Large intestine (tissue), 3 donors: ENCODE measurements at regions not wholly inside any gene's neighbourhood (a gene's known extent, or its start where the extent isn't known, plus 50 kb on each side); places are given as distances from the start of the nearest gene placed in this dataset.

Experiments used
- DNase-seq, 2 donors: peaks; one replicate each; pipeline versions ENCODE4 v3.0.0 to v3.0.0-alpha.2; 2013
- H3K27ac ChIP-seq: one replicate; pipeline ENCODE4 v1.5.1; 2013; ENCODE audit warnings: low read length
- H3K27me3 ChIP-seq: 2 replicates; pipeline ENCODE4 v1.6.1; 2013; ENCODE audit warnings: low read length; ENCODE audit not compliant: control insufficient read depth, insufficient read depth
- H3K36me3 ChIP-seq: 2 replicates; pipeline ENCODE4 v1.6.1; 2013; ENCODE audit warnings: low read length; ENCODE audit not compliant: control insufficient read depth, insufficient read depth
- H3K4me1 ChIP-seq: one replicate; pipeline ENCODE4 v1.6.1; 2013; ENCODE audit warnings: low read length; ENCODE audit not compliant: control insufficient read depth, insufficient read depth
- H3K4me3 ChIP-seq: one replicate; pipeline ENCODE4 v1.5.1; 2013; ENCODE audit warnings: low read length
- H3K9me3 ChIP-seq: one replicate; pipeline ENCODE4 v1.6.1; 2013; ENCODE audit warnings: mild to moderate bottlenecking, low read depth, low read length, moderate library complexity; ENCODE audit not compliant: control insufficient read depth
- WGBS: methylation state at CpG from one replicate; pipeline ENCODE4 v1.1.5; 2013; ENCODE audit warnings: low lambda C conversion rate; ENCODE audit not compliant: insufficient coverage; 5-methylcytosine and 5-hydroxymethylcytosine counted together

DNA sequence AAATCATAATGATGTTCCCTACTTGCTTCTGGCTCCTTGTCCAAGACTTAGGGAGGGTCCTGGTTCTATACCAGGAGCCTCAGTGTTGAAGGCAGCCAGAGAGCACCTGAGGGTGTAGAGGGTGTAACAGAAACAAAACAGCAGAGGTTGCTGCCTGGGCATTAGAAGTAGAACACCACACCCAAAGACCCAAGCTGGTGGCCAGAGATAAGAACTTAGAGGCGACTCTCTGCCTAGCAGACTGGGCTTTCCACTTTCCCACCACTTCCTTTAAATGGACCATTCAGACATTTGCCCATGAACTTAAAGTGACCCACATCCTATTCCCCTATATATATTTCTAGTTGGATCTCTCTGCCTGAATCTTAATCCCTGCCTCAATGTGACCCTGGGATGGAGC is 189.8 kb downstream of the KLF13 start:
- no peaks in the 10 kb centered on the region for H3K4me1 ChIP-seq
- DNase-seq: no peak
- no peaks in the 10 kb centered on the region for H3K9me3 ChIP-seq
- no peaks in the 10 kb centered on the region for H3K27me3 ChIP-seq
- no peaks in the 10 kb centered on the region for H3K36me3 ChIP-seq
- no peak overlapping the region for H3K4me3 ChIP-seq
- no CpG with 5 or more reads among the region's 1 CpG for WGBS
- no peak overlapping the region for H3K27ac ChIP-seq

DNA sequence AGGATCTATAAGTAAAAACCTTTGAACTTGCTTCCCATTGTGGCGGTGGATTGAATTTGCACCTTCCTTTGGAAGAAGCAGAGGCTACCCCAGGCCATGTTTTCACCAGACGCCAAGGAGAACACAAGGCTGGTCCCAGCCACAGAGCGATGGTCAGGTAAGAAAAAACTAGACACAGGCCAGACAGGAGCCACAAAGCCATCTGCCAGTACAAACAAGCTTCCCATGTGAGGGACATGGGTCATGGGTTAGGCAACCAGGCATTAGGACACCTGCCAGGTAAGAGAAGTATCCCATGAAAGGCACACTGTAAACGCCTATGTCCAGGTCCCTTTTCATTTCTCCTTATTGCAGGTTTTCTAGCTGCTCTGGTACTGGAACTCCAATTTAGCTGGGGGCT is 190.2 kb downstream of the KLF13 start:
- no CpG with 5 or more reads among the region's 4 CpGs for WGBS
- no peak overlapping the region for H3K4me3 ChIP-seq
- no peaks in the 10 kb centered on the region for H3K36me3 ChIP-seq
- H3K27ac ChIP-seq: no peak overlapping the region
- DNase-seq: no peak
- no peaks in the 10 kb centered on the region for H3K9me3 ChIP-seq
- no peaks in the 10 kb centered on the region for H3K4me1 ChIP-seq
- H3K27me3 ChIP-seq: no peaks in the 10 kb centered on the region

DNA sequence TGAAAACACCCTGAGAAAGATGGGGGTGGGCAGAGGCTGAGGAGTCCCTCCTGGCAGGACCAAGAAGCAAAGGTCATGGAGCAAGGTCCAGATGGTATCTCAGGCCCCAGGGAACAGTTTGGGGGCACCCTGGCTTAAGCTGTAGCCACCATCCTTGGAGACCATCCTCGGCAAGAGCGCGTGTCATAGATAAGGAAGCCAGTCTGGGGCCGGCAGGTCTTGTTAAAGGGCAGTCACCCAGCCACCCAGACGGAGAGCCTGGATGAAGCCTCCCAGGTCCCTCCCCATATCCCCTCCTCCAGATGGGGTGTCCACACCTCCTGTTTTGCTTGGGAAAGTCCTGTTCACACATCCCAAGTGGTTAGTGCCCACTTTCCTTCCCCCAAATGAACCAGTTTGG is 191.1 kb downstream of the KLF13 start:
- no peak for DNase-seq
- Histone ChIP-seq H3K4me3 (no peak overlapping the region), H3K9me3 (no peaks in the 10 kb centered on the region), H3K27ac (no peak overlapping the region), H3K36me3 (no peaks in the 10 kb centered on the region), H3K27me3 (no peaks in the 10 kb centered on the region), H3K4me1 (no peaks in the 10 kb centered on the region)
- 90% methylated on average over 2 of the region's 5 CpGs for WGBS

DNA sequence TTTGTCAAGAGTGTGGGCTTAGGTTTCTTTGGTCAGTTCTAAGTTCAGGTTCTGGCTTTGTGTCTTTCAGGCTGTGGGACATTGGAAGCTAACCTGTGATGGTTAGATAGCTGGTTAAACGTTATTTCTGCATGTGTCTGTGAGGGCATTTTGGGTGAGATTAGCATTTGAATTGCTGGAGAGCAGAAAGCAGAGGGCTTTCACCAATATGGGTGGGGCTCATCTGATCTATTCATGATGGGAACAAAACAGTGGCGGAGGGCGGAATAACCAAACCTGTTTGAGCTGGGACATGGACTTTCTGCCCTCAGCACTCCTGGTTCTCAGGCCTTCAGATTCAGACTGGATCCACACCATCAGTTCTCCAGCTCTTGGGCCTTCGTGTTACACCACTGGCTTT is 195.4 kb downstream of the KLF13 start:
- Histone ChIP-seq H3K36me3 (no peaks in the 10 kb centered on the region), H3K4me3 (no peak overlapping the region), H3K27me3 (no peaks in the 10 kb centered on the region), H3K27ac (no peak overlapping the region), H3K4me1 (no peaks in the 10 kb centered on the region), H3K9me3 (no peaks in the 10 kb centered on the region)
- no CpG with 5 or more reads among the region's 4 CpGs for WGBS
- no peak for DNase-seq

DNA sequence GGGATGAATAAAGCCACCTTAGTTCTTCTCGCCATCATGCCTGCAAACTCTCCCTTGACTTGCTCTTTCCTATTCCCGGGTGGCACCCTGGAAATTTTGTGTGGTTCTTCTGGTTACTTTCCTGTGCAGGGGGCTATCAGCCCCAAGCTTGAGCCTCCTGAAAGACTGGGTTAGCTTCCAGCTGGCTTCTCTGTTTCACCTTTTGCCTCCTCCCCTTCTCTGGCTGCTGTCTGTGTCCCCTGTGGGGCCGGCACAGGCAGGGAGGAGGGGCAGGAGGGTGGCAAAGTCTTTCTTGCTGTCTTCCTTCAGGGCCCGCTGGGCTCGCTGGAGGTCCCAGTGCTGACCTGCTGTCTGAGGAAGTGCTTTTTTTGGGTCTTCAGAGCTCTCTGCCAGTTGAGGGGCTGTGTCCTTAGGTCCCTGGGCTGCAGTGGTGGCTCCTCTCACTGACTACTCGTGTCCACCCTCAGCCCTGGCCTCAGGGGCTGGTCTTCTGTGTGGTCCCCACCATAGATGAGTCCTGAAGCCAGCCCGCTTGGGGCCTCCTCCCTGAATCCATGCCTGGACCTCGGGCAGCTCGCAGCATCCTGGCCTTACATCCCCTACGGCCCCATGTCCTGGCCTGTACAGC is 196.5 kb downstream of the KLF13 start:
- no peak overlapping the region for H3K4me3 ChIP-seq
- H3K36me3 ChIP-seq: no peaks in the 10 kb centered on the region
- 100% methylated on average over 2 of the region's 10 CpGs for WGBS
- DNase-seq: no peak
- no peaks in the 10 kb centered on the region for H3K27me3 ChIP-seq
- H3K9me3 ChIP-seq: no peaks in the 10 kb centered on the region
- H3K4me1 ChIP-seq: no peaks in the 10 kb centered on the region
- H3K27ac ChIP-seq: no peak overlapping the region

DNA sequence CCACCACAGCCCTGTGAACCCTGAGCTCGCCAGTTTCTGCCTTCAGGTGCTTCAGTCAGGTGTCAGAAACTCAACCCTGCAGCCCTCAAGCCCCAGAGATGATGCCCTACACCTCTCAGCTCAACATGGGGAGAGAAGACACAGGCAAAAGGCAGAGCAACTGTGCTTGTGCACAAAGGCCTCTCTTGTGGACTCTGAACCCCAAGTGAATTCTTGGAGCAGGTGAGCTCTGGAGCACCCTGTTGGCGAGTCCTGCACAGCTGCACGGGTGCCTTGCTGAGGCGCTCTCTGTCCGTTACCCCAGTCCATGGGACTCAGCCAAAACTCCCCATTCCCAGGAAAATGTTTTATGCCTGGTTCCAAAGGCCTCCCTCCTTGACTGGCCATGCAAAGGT is 197.0 kb downstream of the KLF13 start:
- Histone ChIP-seq H3K4me3 (no peak overlapping the region), H3K36me3 (no peaks in the 10 kb centered on the region), H3K27ac (no peak overlapping the region), H3K4me1 (no peaks in the 10 kb centered on the region), H3K9me3 (no peaks in the 10 kb centered on the region), H3K27me3 (no peaks in the 10 kb centered on the region)
- DNase-seq: no peak
- no CpG with 5 or more reads among the region's 5 CpGs for WGBS

DNA sequence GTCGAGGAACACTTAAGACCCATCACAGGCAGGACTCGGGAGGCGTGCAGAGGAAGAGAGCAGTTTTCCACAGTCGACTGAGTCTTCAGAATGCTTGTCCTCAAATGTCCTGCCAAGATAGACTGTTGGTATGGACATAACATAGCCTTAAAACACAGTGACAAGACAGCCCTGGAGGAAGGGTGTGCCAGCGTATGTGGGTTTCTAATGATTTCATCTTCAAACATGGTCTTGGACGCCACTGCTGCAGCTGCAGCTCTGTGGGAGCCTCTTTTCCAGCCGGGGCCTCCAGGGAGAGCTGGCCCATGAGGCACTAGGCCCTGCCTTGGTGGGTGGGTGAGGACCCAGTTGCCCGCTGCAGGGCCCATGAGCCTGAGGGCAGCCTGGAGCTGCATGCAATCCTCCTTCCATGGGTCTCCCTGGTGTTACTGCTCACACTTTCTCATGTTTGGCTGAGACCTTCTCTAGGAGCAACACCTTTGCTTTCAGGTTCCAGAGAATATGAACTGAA is 198.6 kb downstream of the KLF13 start:
- no peak for DNase-seq
- Histone ChIP-seq H3K27me3 (no peaks in the 10 kb centered on the region), H3K9me3 (no peaks in the 10 kb centered on the region), H3K4me1 (no peaks in the 10 kb centered on the region), H3K36me3 (no peaks in the 10 kb centered on the region), H3K27ac (no peak overlapping the region), H3K4me3 (no peak overlapping the region)
- no CpG with 5 or more reads among the region's 8 CpGs for WGBS

DNA sequence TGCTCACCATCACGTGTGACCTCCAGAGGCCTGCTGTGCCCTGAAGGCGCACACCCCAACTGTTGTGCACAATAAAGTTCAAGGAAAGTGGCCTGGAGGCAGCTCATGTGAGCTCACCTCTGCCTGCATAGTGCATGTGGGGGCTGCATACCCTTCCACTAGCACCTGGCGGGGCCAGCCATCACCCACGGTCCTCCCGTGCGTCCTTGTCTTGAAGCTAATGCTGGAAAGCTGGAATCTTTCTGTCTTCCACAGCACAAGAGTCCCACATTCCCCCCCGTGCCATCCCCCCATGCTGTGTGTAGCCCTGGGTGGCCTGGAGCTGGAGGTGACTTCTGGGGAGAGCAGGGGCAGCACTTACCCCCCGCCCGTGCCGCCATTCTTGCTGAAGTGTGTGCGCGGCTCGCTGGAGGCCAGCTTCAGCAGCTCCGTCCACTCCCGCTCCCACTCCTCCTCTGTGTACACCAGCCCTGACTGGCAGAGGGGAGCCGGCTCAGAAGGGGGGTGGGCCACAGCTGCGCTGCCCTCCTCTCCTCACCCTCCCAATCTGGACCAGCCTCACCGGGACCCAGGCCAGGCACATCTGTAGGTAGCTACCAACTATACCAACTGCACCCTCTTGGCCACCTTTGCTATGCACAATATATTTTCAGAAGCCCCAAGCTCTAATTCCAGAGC is 199.5 kb downstream of the KLF13 start:
- no peaks in the 10 kb centered on the region for H3K36me3 ChIP-seq
- DNase-seq: no peak
- WGBS: no CpG with 5 or more reads among the region's 18 CpGs
- no peaks in the 10 kb centered on the region for H3K27me3 ChIP-seq
- no peak overlapping the region for H3K4me3 ChIP-seq
- H3K27ac ChIP-seq: no peak overlapping the region
- H3K4me1 ChIP-seq: no peaks in the 10 kb centered on the region
- no peaks in the 10 kb centered on the region for H3K9me3 ChIP-seq

DNA sequence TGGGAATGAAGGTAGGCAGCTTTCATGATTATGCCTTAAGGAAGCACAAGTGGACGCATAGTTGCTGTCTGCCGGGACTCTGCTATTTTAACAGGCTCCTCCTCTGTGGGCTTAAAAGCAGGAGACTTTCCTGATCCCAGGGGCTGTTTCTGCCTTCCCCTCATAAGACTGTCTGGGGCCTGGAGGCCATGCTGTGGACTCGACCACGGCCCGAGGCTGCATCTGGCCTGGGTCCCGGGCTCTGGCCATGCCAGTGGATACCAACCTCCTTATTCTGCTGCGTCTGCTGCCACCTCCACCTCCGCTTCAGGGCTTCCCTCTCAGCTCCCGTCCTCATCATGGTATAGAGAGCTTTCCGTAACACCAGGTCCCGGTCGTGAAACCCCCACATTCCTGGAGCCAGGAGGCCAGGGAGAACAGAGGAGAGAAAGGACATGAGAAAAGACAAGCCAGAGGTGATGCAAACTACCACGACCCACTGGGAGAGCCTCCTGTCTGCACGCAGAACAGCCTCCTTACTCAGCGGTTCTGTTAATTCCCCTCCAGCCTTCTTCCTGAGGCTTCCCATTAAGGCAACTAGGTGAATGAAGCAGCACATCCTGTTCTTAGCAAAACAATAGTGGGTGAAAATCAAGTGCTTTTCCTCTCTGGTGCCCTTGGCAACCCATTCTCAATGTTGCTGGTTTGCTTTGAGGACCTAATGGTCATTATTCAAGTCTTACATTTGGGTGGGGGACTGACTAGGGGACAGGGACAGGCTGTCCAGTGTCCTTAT is 200.5 kb downstream of the KLF13 start:
- Histone ChIP-seq H3K4me3 (no peak overlapping the region), H3K4me1 (no peaks in the 10 kb centered on the region), H3K9me3 (no peaks in the 10 kb centered on the region), H3K27me3 (no peaks in the 10 kb centered on the region), H3K27ac (no peak overlapping the region), H3K36me3 (no peaks in the 10 kb centered on the region)
- no peak for DNase-seq
- no CpG with 5 or more reads among the region's 15 CpGs for WGBS

DNA sequence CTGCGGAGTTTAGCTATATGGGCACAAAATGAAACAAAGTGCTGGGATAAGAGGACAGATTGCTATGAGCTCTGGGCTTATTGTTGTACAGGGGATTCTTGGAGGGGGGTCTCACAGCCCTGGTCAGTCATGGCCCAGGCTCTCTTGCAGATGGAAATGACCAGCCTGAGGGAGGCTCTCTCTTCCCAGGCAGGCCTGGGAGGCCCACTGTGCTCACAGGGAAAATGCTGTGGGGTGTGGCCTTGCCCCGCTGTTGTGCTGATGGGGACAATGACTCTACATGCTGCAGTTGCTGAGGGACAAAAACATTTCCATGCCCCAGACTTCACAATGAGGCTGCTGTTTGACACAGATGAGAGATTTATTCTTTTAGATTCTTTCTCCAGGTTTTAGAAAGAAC is 202.2 kb downstream of the KLF13 start:
- no CpG with 5 or more reads among the region's 2 CpGs for WGBS
- H3K9me3 ChIP-seq: no peaks in the 10 kb centered on the region
- no peaks in the 10 kb centered on the region for H3K36me3 ChIP-seq
- H3K4me3 ChIP-seq: no peak overlapping the region
- no peaks in the 10 kb centered on the region for H3K27me3 ChIP-seq
- no peak for DNase-seq
- H3K4me1 ChIP-seq: no peaks in the 10 kb centered on the region
- H3K27ac ChIP-seq: no peak overlapping the region
